Gastroesophageal sphincter (tissue), 3 donors: ENCODE measurements at regions not wholly inside any gene's neighbourhood (a gene's known extent, or its start where the extent isn't known, plus 50 kb on each side); places are given as distances from the start of the nearest gene placed in this dataset.

Experiments used
- CTCF ChIP-seq, 4 experiments: fragments of 200-600 bp in 2 of 4; fragments of 450-650 bp in 2 of 4; sonication (generic) in 1 of 4; IDR thresholded peaks; one replicate each; pipeline ENCODE4 v1.5.1; 2017 to 2019; ENCODE audit warnings: antibody characterized with exemption in 4 of 4, mild to moderate bottlenecking in 2 of 4, moderate library complexity in 2 of 4
- POLR2A ChIP-seq, 2 donors: fragments of 450-650 bp; IDR thresholded peaks; one replicate each; pipeline ENCODE4 v1.6.1; 2017; ENCODE audit warnings: antibody characterized with exemption in 2 of 2, mild to moderate bottlenecking in 2 of 2, moderate library complexity in 1 of 2
- POLR2AphosphoS5 ChIP-seq: sonication (generic); formaldehyde crosslinking; IDR thresholded peaks from one replicate; pipeline ENCODE4 v1.6.1; 2017; ENCODE audit warnings: antibody characterized with exemption

DNA sequence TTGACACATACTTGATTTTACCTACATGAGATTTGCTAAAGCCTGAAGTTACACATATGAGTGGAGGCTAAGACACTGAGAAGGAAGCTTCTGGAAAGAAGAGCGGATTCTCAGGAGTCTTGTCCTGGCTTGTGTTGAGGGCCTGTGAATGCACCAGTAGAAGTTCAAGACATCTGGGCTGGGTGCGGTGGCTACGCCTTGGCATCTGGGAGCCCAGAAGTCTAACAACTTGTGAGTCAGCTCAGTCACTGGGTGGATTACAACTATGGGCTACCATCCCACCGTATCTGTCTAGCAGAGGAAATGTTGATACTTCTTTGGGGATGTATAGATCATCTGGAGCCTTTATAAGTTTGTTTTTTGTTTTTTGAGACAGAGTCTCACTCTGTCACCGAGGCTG lies 375.6 kb upstream of the SMIM31 start:
- TF ChIP-seq CTCF (IDR thresholded peaks at IDR 0.05) (no peak), POLR2A (IDR thresholded peaks at IDR 0.05) (no peak), POLR2AphosphoS5 (no peak)
